ENCODE measurements at regions not wholly inside any gene's neighbourhood (a gene's known extent, or its start where the extent isn't known, plus 50 kb on each side); places are given as distances from the start of the nearest gene placed in this dataset.
A peak's percentile ranks its signal among the peaks of the same experiment; 100 is the strongest.

- H3K27ac Mint-ChIP-seq: no peak overlapping the region
- DNase-seq (ENCODE audit: low spot score): no peak
- Histone ChIP-seq H3K4me3 (no peak overlapping the region), H3K9me3 (ENCODE audit: low read depth) (no peaks in the 10 kb centered on the region), H4K20me1 (ENCODE audit: low read depth) (no peaks in the 10 kb centered on the region), H3K4me2 (no peak overlapping the region), H3K9ac (no peak overlapping the region), H3K27ac (no peak overlapping the region), H3K4me1 (peaks cover 43% of the 10 kb centered on the region), H3K79me2 (ENCODE audit: low read depth) (no peaks in the 10 kb centered on the region), H2AFZ (replicated peaks) (no peak overlapping the region), H3F3A (ENCODE audit: low read depth) (peaks cover 17% of the 10 kb centered on the region), H3K36me3 (no peaks in the 10 kb centered on the region), H3K27me3 (no peaks in the 10 kb centered on the region)
- H3K4me1 Mint-ChIP-seq: peaks cover 66% of the 10 kb centered on the region
- no peak for TF ChIP-seq CTCF (IDR thresholded peaks at IDR 0.05)
- no peak for TF ChIP-seq EZH2 (IDR thresholded peaks at IDR 0.05)
- no peak for TF ChIP-seq EZH2phosphoT487 (IDR thresholded peaks at IDR 0.05)
- H3K9me3 Mint-ChIP-seq: peaks cover 2% of the 10 kb centered on the region
- peaks cover 8% of the 10 kb centered on the region for H3K27me3 Mint-ChIP-seq (ENCODE audit: insufficient read depth, low read depth)
- H3K36me3 Mint-ChIP-seq: no peaks in the 10 kb centered on the region
- no peak overlapping the region for H3K4me3 Mint-ChIP-seq
Measured at GRCh38 chr11:88041679-88042078, 133.6 kb downstream of the RAB38 start.

- Mint-ChIP-seq H3K27ac (peak overlapping the region; percentile 36), H3K4me1 (peaks cover 65% of the 10 kb centered on the region), H3K9me3 (peaks cover 2% of the 10 kb centered on the region), H3K36me3 (no peaks in the 10 kb centered on the region), H3K27me3 (ENCODE audit: insufficient read depth, low read depth) (peaks cover 8% of the 10 kb centered on the region), H3K4me3 (peak overlapping the region; percentile 39)
- Histone ChIP-seq H2AFZ (replicated peaks) (no peak overlapping the region), H3K79me2 (ENCODE audit: low read depth) (no peaks in the 10 kb centered on the region), H3K9ac (no peak overlapping the region), H3K4me1 (peaks cover 39% of the 10 kb centered on the region), H3K27ac (no peak overlapping the region), H3K4me2 (no peak overlapping the region), H3K27me3 (no peaks in the 10 kb centered on the region), H3K4me3 (no peak overlapping the region), H3K36me3 (no peaks in the 10 kb centered on the region), H3F3A (ENCODE audit: low read depth) (peaks cover 17% of the 10 kb centered on the region), H4K20me1 (ENCODE audit: low read depth) (no peaks in the 10 kb centered on the region), H3K9me3 (ENCODE audit: low read depth) (no peaks in the 10 kb centered on the region)
- TF ChIP-seq EZH2phosphoT487 (IDR thresholded peaks at IDR 0.05): no peak
- TF ChIP-seq EZH2 (IDR thresholded peaks at IDR 0.05): no peak
- no peak for TF ChIP-seq CTCF (IDR thresholded peaks at IDR 0.05)
- no peak for DNase-seq (ENCODE audit: low spot score)
Measured at GRCh38 chr11:88040148-88040496, 135.1 kb downstream of the RAB38 start.

- Histone ChIP-seq H4K20me1 (ENCODE audit: low read depth) (no peaks in the 10 kb centered on the region), H3K4me2 (no peak overlapping the region), H3K27me3 (no peaks in the 10 kb centered on the region), H3K4me1 (peaks cover 34% of the 10 kb centered on the region), H3K4me3 (no peak overlapping the region), H3K79me2 (ENCODE audit: low read depth) (no peaks in the 10 kb centered on the region), H3K9me3 (ENCODE audit: low read depth) (no peaks in the 10 kb centered on the region), H3K9ac (no peak overlapping the region), H3K36me3 (no peaks in the 10 kb centered on the region), H2AFZ (replicated peaks) (no peak overlapping the region), H3F3A (ENCODE audit: low read depth) (peaks cover 12% of the 10 kb centered on the region), H3K27ac (no peak overlapping the region)
- peaks cover 60% of the 10 kb centered on the region for H3K4me1 Mint-ChIP-seq
- no peak for DNase-seq (ENCODE audit: low spot score)
- no peaks in the 10 kb centered on the region for H3K36me3 Mint-ChIP-seq
- no peak overlapping the region for H3K27ac Mint-ChIP-seq
- no peak for TF ChIP-seq CTCF (IDR thresholded peaks at IDR 0.05)
- TF ChIP-seq EZH2phosphoT487 (IDR thresholded peaks at IDR 0.05): no peak
- TF ChIP-seq EZH2 (IDR thresholded peaks at IDR 0.05): no peak
- no peak overlapping the region for H3K4me3 Mint-ChIP-seq
- peaks cover 5% of the 10 kb centered on the region for H3K9me3 Mint-ChIP-seq
- H3K27me3 Mint-ChIP-seq (ENCODE audit: insufficient read depth, low read depth): peaks cover 8% of the 10 kb centered on the region
Measured at GRCh38 chr11:88039476-88040147, 135.6 kb downstream of the RAB38 start.
